ENCODE measurements at regions not wholly inside any gene's neighbourhood (a gene's known extent, or its start where the extent isn't known, plus 50 kb on each side); places are given as distances from the start of the nearest gene placed in this dataset.
A peak's percentile ranks its signal among the peaks of the same experiment; 100 is the strongest.
"Not testable (repeated sequence)": the region's sequence is repeated elsewhere in the genome, so short reads cannot be mapped to it uniquely, and the experiment has no call there.

- H3K27ac Mint-ChIP-seq, result no peak overlapping the region
- H3K9me3 Mint-ChIP-seq, result peaks cover 0 to 5% of the 10 kb centered on the region in 2 donors
- H3K36me3 Mint-ChIP-seq, result no peaks in the 10 kb centered on the region
- DNase-seq (ENCODE audit: low spot score in 2 of 2) (no peak), ATAC-seq (no peak)
Measured at GRCh38 chr3:5035113-5035512, 55.9 kb downstream of the BHLHE40 start.

DNA sequence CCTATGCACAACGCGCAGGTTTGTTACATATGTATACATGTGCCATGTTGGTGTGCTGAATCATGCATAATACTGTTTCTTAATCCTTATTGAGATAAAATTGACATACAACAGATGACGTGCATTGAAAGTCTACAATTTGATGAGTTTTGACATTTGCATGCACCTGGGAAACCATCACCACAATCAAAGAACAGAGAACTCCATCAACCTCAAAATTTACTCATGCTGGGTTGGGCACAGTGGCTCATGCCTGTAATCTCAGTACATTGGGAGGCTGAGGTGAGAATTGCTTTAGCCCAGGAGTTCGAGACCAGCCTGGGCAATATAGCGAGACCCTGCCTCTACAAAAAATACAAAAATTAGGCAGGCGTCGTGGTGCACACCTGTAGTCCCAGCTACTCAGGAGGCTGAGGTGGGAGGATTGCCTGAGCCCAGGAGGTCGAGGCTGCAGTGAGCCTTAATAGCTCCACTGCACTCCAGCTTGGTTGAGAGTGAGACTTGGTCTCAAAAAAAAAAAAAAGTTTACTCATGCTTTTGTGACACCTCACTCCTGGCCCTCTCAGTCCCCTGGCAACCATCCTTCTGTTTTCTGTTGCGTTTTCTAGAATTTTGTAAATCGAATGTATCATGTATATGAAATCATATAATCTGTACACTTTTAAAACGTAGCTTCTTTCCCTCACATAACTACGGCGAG is 56.6 kb downstream of the BHLHE40 start:
- H3K27ac Mint-ChIP-seq, result no peak overlapping the region
- ATAC-seq, result peak in 1 of 2 donors; percentile 57
- H3K9me3 Mint-ChIP-seq, result peaks cover 0 to 5% of the 10 kb centered on the region in 2 donors
- DNase-seq (ENCODE audit: low spot score in 2 of 2), result no peak
- no peaks in the 10 kb centered on the region for H3K36me3 Mint-ChIP-seq

DNA sequence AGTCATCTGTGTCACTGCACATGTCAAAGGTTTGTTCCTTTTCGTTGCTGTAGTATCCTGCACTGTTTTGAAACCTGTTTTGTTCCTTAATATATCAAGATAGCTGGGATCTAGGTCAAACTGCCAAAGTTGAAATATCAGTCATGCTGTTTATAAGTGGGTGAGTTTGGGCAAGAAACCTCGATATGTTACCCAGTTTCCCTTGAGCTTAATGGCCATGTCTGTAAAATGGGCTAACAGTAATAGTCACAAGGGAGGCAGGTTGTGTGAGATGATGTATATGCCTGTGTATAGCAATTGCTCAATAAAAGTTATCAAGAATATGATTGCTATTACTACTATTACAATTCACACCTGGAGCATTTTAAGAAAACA is 57.1 kb downstream of the BHLHE40 start:
- ATAC-seq (no peak), DNase-seq (ENCODE audit: low spot score in 2 of 2) (no peak)
- H3K9me3 Mint-ChIP-seq, result peaks cover 0 to 5% of the 10 kb centered on the region in 2 donors
- no peak overlapping the region for H3K27ac Mint-ChIP-seq
- no peaks in the 10 kb centered on the region for H3K36me3 Mint-ChIP-seq

DNA sequence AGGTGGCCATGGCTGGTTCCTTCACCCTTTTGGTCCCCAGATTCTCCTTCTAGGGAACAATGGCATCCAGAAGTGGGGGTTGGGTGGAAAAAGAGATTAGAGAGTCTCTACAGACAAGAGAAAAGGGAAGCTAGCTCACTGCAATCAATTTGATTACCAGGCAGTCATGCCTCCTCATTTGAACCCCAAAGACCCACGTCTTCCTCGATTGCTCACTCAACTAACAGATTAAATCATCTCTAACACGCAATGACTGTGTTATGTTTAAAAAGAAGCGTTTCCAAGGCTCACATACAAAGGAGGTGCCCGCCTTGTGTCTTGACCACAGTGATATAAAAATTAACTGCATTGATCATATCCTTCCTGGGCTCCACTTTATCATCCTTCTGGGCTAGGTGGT is 57.6 kb downstream of the BHLHE40 start:
- H3K27ac Mint-ChIP-seq, result peak overlapping the region in 1 of 2 donors; percentile 78
- no peak for DNase-seq (ENCODE audit: low spot score in 2 of 2)
- H3K36me3 Mint-ChIP-seq, result no peaks in the 10 kb centered on the region
- no peak for ATAC-seq
- peaks cover 0 to 5% of the 10 kb centered on the region in 2 donors for H3K9me3 Mint-ChIP-seq

GRCh38 chr3:5039585-5039984 is 60.3 kb downstream of the BHLHE40 start:
- DNase-seq (ENCODE audit: low spot score in 2 of 2) (no peak), ATAC-seq (no peak)
- Mint-ChIP-seq H3K9me3 (peaks cover 0 to 5% of the 10 kb centered on the region in 2 donors), H3K36me3 (no peaks in the 10 kb centered on the region), H3K27ac (peak overlapping the region in 1 of 2 donors; percentile 80)

- H3K27ac Mint-ChIP-seq, result no peak overlapping the region
- H3K9me3 Mint-ChIP-seq, result peaks cover 0 to 5% of the 10 kb centered on the region in 2 donors
- ATAC-seq (no peak), DNase-seq (ENCODE audit: low spot score in 2 of 2) (no peak)
- no peaks in the 10 kb centered on the region for H3K36me3 Mint-ChIP-seq
Measured at GRCh38 chr3:5041315-5041714, 62.1 kb downstream of the BHLHE40 start.

- Mint-ChIP-seq H3K9me3 (peaks cover 0 to 11% of the 10 kb centered on the region in 2 donors), H3K36me3 (peaks cover 0 to 23% of the 10 kb centered on the region in 2 donors), H3K27ac (no peak overlapping the region)
- no peak for DNase-seq (ENCODE audit: low spot score in 2 of 2)
- no peak for ATAC-seq
Measured at GRCh38 chr3:5045961-5046360, 66.7 kb downstream of the BHLHE40 start.

DNA sequence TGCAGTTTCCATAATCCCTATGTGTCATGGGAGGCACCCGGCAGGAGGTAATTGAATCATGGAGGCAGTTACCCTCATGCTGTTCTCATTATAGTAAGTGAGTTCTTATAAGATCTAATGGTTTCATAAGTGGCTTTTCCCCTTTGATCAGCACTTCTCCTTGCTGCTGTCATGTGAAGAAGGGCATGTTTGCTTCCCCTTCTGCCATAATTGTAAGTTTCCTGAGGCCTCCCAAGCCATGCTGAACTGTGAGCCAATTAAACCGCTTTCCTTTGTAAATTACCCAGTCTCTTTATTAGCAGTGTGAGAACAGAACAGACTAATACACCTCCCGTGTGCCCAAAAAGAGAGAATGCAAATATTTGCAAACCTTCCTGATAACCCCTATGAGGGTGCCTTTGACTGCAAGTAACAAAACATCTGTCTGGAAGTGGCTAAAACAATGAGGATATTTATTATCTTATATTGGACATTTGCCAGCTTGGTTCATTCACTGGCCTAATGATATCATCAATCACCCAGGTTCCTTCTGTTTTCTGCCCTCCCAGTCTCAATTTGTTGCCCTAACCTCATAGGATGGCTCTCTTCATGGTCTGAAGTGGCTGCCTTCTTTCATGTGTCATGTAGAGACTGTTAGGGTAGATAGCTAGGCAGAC is 68.7 kb downstream of the BHLHE40 start:
- peaks cover 0 to 11% of the 10 kb centered on the region in 2 donors for H3K9me3 Mint-ChIP-seq
- no peak overlapping the region for H3K27ac Mint-ChIP-seq
- DNase-seq (ENCODE audit: low spot score in 2 of 2), result no peak
- peaks cover 0 to 23% of the 10 kb centered on the region in 2 donors for H3K36me3 Mint-ChIP-seq
- ATAC-seq, result no peak

- ATAC-seq, result peak; percentile 66 to 82
- H3K36me3 Mint-ChIP-seq, result peaks cover 0 to 23% of the 10 kb centered on the region in 2 donors
- peak overlapping the region in 1 of 2 donors; percentile 31 for H3K27ac Mint-ChIP-seq
- no peak for DNase-seq (ENCODE audit: low spot score in 2 of 2)
- peaks cover 0 to 11% of the 10 kb centered on the region in 2 donors for H3K9me3 Mint-ChIP-seq
Measured at GRCh38 chr3:5051772-5052171, 70.3 kb upstream of the ARL8B start.

DNA sequence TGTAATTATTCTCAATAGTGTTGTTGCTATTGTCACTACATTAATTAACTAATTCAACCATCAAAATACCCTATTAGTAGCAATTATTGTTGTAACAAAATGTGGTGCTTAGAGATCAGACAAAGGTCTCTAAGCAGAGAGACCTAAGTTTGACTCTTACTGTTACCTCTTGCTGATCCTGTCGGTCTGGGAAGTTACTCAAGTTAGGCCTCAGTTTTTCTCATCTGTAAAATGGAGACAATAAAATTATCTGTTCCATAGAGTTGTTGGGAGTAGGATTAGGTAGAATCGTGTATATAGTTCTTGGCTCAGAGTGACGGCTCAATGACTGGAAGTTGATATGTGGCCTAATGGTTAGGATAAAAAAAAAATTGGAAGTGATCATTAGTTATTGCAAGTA is 69.8 kb upstream of the ARL8B start:
- DNase-seq (ENCODE audit: low spot score in 2 of 2) (no peak), ATAC-seq (no peak)
- Mint-ChIP-seq H3K9me3 (peaks cover 0 to 11% of the 10 kb centered on the region in 2 donors), H3K36me3 (peaks cover 0 to 19% of the 10 kb centered on the region in 2 donors), H3K27ac (peak overlapping the region in 1 of 2 donors; percentile 31)

GRCh38 chr3:5053021-5053831 is 68.9 kb upstream of the ARL8B start:
- Mint-ChIP-seq H3K27ac (peak overlapping the region in 1 of 2 donors; percentile 31), H3K36me3 (peaks cover 0 to 9% of the 10 kb centered on the region in 2 donors), H3K9me3 (peaks cover 0 to 6% of the 10 kb centered on the region in 2 donors)
- no peak for ATAC-seq
- no peak for DNase-seq (ENCODE audit: low spot score in 2 of 2)

- H3K36me3 Mint-ChIP-seq, result peaks cover 0 to under 1% of the 10 kb centered on the region in 2 donors
- DNase-seq (ENCODE audit: low spot score in 2 of 2) (no peak), ATAC-seq (no peak)
- H3K27ac Mint-ChIP-seq, result no peak overlapping the region
- peaks cover 0 to under 1% of the 10 kb centered on the region in 2 donors for H3K9me3 Mint-ChIP-seq
Measured at GRCh38 chr3:5054098-5054497, 68.0 kb upstream of the ARL8B start.

DNA sequence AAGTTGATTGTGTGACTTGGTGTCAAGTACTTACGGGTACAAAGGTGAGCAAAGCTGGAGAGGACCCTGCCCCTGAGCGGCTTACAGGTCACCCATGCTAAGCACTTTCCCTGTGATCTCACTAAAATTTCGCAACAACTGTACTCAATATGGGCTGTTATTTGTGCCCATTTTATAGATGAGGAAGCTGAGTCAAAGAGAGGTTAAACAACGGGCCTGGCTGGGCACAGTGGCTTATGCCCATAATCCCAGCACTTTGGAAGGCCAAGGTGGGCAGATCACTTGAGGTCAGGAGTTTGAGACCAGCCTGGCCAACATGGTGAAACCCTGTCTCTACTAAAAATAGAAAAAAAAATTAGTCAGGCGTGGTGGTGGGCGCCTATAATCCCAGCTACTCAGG is 67.5 kb upstream of the ARL8B start:
- ATAC-seq; DNase-seq (ENCODE audit: low spot score in 2 of 2); H3K36me3 Mint-ChIP-seq; H3K9me3 Mint-ChIP-seq: not testable (repeated sequence)
- H3K27ac Mint-ChIP-seq, result peak overlapping the region in 1 of 2 donors; percentile 12

DNA sequence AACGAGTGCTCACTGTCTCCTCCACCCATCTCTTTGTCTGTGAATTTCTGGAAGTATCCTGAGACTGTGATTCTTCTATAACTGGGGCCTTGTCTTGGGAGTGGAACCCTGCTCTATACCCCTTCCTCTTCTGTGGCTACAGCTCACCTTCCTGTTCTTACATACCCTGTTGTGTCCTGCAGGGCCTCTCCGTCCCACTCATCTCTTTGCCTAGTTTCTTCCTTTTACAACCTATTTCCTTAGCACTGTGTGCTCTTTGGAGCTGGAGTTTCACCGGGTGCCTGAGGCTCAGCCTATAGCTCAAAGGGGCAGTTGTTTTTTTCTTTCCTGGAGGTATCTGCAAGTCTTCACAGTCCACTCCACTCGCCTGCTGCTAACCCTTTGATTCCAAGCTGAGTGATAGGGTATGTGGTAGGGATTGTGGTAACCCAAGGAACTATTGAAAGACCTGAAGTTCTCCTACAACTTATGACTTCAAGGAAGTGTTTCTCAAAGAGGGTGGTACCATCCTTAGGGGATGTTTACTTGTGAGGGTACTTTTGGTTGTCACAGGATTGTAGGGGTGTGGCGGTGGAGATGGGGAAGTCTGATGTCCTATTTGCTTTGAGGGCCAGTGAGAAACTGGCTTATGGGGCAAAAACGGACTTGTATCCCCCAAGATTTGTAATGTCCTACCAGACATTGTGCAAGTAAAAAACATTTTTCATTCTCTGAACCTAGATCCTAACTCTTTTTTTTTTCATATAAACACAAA is 66.6 kb upstream of the ARL8B start:
- peak overlapping the region in 1 of 2 donors; percentile 50 for H3K27ac Mint-ChIP-seq
- DNase-seq (ENCODE audit: low spot score in 2 of 2) (no peak), ATAC-seq (peak in 1 of 2 donors; percentile 28)
- no peaks in the 10 kb centered on the region for H3K36me3 Mint-ChIP-seq
- H3K9me3 Mint-ChIP-seq, result no peaks in the 10 kb centered on the region

- H3K9me3 Mint-ChIP-seq, result no peaks in the 10 kb centered on the region
- H3K36me3 Mint-ChIP-seq, result no peaks in the 10 kb centered on the region
- H3K27ac Mint-ChIP-seq, result no peak overlapping the region
- no peak for DNase-seq (ENCODE audit: low spot score in 2 of 2)
- no peak for ATAC-seq
Measured at GRCh38 chr3:5056111-5056391, 66.0 kb upstream of the ARL8B start.

DNA sequence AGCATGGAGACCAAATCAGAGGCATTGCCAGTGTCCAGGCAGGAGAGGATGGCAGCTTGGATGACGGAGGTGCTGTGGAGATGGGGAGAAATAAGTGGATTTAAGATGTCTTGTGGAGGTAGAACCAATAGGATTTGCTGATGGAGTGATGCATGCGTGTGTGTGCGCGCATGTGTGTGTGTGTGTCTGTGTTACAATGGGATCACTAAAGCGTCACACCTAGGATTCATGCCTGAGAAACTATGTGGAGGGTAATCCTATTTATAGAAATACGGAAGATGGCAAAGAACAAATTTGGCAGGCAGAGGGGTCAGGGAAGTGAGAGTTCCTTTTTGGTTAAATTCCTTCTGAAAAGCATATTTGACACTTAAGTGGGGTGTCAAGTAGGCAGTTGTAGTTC is 64.8 kb upstream of the ARL8B start:
- no peak for DNase-seq (ENCODE audit: low spot score in 2 of 2)
- H3K36me3 Mint-ChIP-seq, result no peaks in the 10 kb centered on the region
- H3K9me3 Mint-ChIP-seq, result no peaks in the 10 kb centered on the region
- no peak overlapping the region for H3K27ac Mint-ChIP-seq
- no peak for ATAC-seq

All from activated naive CD4-positive, alpha-beta T cell treated with anti-CD3 and anti-CD28 coated beads, Interleukin-2, amount 50 U/mL, for 72 hours (primary cell).